CD4-positive, alpha-beta T cell treated with Interleukin-12 subunit alpha and Interleukin-12 subunit beta, for 1 hour (primary cell): ENCODE measurements at regions not wholly inside any gene's neighbourhood (a gene's known extent, or its start where the extent isn't known, plus 50 kb on each side); places are given as distances from the start of the nearest gene placed in this dataset.
"Not testable (repeated sequence)": the region's sequence is repeated elsewhere in the genome, so short reads cannot be mapped to it uniquely, and the experiment has no call there.

ENCODE experiments used
- DNase-seq: peaks from one replicate; pipeline ENCODE4 v3.0.0-alpha.2; 2020

GRCh38 chr11:105429096-105429910 lies 180.6 kb upstream of the GRIA4 start:
- DNase-seq, result no peak

GRCh38 chr11:105407101-105407500 lies 202.8 kb upstream of the GRIA4 start:
- DNase-seq, result no peak

- no peak for DNase-seq
Observed at GRCh38 chr11:105401269-105401809, 208.5 kb upstream of the GRIA4 start.

GRCh38 chr11:105399511-105399910 lies 210.4 kb upstream of the GRIA4 start:
- no peak for DNase-seq

GRCh38 chr11:105398636-105399035 lies 211.2 kb upstream of the GRIA4 start:
- DNase-seq, result no peak

GRCh38 chr11:105393326-105393725 lies 216.5 kb upstream of the GRIA4 start:
- no peak for DNase-seq

- no peak for DNase-seq
Observed at GRCh38 chr11:105392556-105392955, 217.3 kb upstream of the GRIA4 start.

GRCh38 chr11:105389952-105390351 lies 219.9 kb upstream of the GRIA4 start:
- no peak for DNase-seq

GRCh38 chr11:105388006-105388405 lies 221.9 kb upstream of the GRIA4 start:
- DNase-seq, result no peak

GRCh38 chr11:105381941-105382340 lies 227.9 kb upstream of the GRIA4 start:
- DNase-seq, result no peak

- no peak for DNase-seq
Observed at GRCh38 chr11:105377870-105378269, 232.0 kb upstream of the GRIA4 start.

GRCh38 chr11:105372206-105372605 lies 232.6 kb upstream of the CARD18 start:
- no peak for DNase-seq

GRCh38 chr11:105371311-105371710 lies 231.7 kb upstream of the CARD18 start:
- no peak for DNase-seq

GRCh38 chr11:105368711-105369110 lies 229.1 kb upstream of the CARD18 start:
- no peak for DNase-seq

- DNase-seq, result no peak
Observed at GRCh38 chr11:105367129-105367528, 227.6 kb upstream of the CARD18 start.

- no peak for DNase-seq
Observed at GRCh38 chr11:105361651-105362050, 222.1 kb upstream of the CARD18 start.

GRCh38 chr11:105357764-105358163 lies 218.2 kb upstream of the CARD18 start:
- no peak for DNase-seq

GRCh38 chr11:105357146-105357545 lies 217.6 kb upstream of the CARD18 start:
- DNase-seq, result no peak

- DNase-seq, result not testable (repeated sequence)
Observed at GRCh38 chr11:105349867-105350266, 210.3 kb upstream of the CARD18 start.

- DNase-seq, result no peak
Observed at GRCh38 chr11:105344938-105345337, 205.4 kb upstream of the CARD18 start.

- DNase-seq, result no peak
Observed at GRCh38 chr11:105334025-105334714, 194.6 kb upstream of the CARD18 start.

- DNase-seq, result no peak
Observed at GRCh38 chr11:105333153-105333552, 193.6 kb upstream of the CARD18 start.

- no peak for DNase-seq
Observed at GRCh38 chr11:105332171-105332570, 192.6 kb upstream of the CARD18 start.

GRCh38 chr11:105328061-105328460 lies 188.5 kb upstream of the CARD18 start:
- no peak for DNase-seq
